Right lobe of liver (tissue), 6 donors: ENCODE measurements at regions not wholly inside any gene's neighbourhood (a gene's known extent, or its start where the extent isn't known, plus 50 kb on each side); places are given as distances from the start of the nearest gene placed in this dataset.

Experiments
- ATAC-seq, 4 donors: fragments of 200-7000 bp; cut with Tn5 transposase; one replicate each; pipeline ENCODE4 v1.9.1; 2020; ENCODE audit warnings: mild to moderate bottlenecking in 4 of 4, moderate library complexity in 4 of 4
- DNase-seq, 3 donors: peaks; one replicate each; pipeline ENCODE4 v3.0.0-alpha.2; 2020
- H3K27ac ChIP-seq, 3 donors: fragments of 200-600 bp; one replicate each; pipeline ENCODE4 v1.8.0; 2022
- H3K27me3 ChIP-seq, 2 donors: fragments of 200-600 bp; one replicate each; pipeline ENCODE4 v1.8.0; 2022
- H3K36me3 ChIP-seq, 4 donors: fragments of 200-600 bp; sonication (generic) in 1 of 4; one replicate each; pipeline versions ENCODE4 v1.5.1 to v1.8.0; 2017 to 2022; ENCODE audit warnings: control low read depth in 1 of 4
- H3K4me1 ChIP-seq, 4 donors: fragments of 200-600 bp; sonication (generic) in 1 of 4; one replicate each; pipeline versions ENCODE4 v1.5.1 to v1.8.0; 2017 to 2022; ENCODE audit warnings: control low read depth in 1 of 4
- H3K4me3 ChIP-seq, 3 donors: fragments of 200-600 bp; one replicate each; pipeline ENCODE4 v1.8.0; 2022
- H3K9me3 ChIP-seq, 4 donors: fragments of 200-600 bp; sonication (generic) in 1 of 4; one replicate each; pipeline versions ENCODE4 v1.5.1 to v1.8.0; 2017 to 2022; ENCODE audit warnings: control low read depth in 1 of 4
- CTCF ChIP-seq, 4 donors: fragments of 200-600 bp in 3 of 4; fragments of 450-650 bp in 1 of 4; IDR thresholded peaks; one replicate each; pipeline versions ENCODE4 v1.5.1 to v1.8.0; 2016 to 2022; ENCODE audit warnings: antibody characterized with exemption in 4 of 4, mild to moderate bottlenecking in 2 of 4
- POLR2A ChIP-seq: fragments of 450-650 bp; IDR thresholded peaks from one replicate; pipeline ENCODE4 v1.6.1; 2017; ENCODE audit warnings: antibody characterized with exemption, mild to moderate bottlenecking
- WGBS: methylation state at CpG from one replicate; pipeline ENCODE4 v1.1.6; 2018; ENCODE audit warnings: low coverage, low lambda C conversion rate; ENCODE audit not compliant: insufficient coverage; ENCODE audit errors: missing lambda C conversion rate; 5-methylcytosine and 5-hydroxymethylcytosine counted together
- intact Hi-C, 2 donors: fragments of 100-400 bp; cut with DNase I; formaldehyde crosslinking; loops; one replicate each; pipeline versions ENCODE4 v1.11.2 to v1.14.1; 2022
- donor health status: DM: no; HTN: yes; CAD: no.
- donor health status: DM: no; HTN: no; CAD: no.
- donor health status: DM: no; HTN: no; CAD: no.
- donor health status: DM: no; HTN: yes; CAD: no.
- donor health status: DM: no; HTN: yes; CAD: no.

DNA sequence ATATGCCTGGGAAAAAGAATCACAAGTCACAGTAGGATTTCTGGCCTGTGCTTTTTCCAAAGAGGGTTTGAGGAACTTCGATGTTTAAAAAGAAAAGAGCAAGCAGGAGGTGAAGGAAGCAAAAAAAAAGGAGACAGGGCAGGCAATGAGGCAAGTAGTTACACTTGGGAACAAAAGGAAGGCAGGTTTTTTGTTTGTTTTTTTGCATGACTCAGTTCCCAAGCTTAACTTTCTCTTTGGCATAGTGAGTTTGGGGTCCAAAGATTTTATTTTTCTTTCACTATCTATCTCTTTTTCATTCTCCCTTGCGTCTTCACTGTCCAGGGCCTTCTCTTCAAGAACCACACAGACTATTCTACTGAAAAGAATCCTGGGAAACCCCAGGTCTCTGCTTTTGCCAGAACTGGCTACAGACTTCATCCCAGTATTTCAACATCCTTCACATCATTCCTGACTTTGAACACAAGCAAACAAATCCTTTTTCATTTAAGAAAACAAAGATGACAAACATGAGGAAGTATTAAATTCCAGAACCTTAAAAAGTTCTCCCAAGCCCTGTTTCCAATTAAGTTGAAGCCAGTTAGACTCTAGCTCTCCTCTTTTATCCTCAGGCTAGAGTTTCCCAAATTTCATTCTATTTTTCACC is 210.7 kb upstream of the RND3 start:
- Histone ChIP-seq H3K27me3 (no peaks in the 10 kb centered on the region), H3K4me3 (no peak overlapping the region), H3K4me1 (no peaks in the 10 kb centered on the region), H3K36me3 (no peaks in the 10 kb centered on the region), H3K27ac (no peak overlapping the region), H3K9me3 (no peaks in the 10 kb centered on the region)
- ATAC-seq (peak; percentile 44 to 74 (median 56)), DNase-seq (no peak)
- WGBS: 58% methylated on average over 2 of the region's 2 CpGs
- TF ChIP-seq POLR2A (no peak), CTCF (IDR thresholded peaks at IDR 0.05) (no peak)
- intact Hi-C loops: no loop called here

DNA sequence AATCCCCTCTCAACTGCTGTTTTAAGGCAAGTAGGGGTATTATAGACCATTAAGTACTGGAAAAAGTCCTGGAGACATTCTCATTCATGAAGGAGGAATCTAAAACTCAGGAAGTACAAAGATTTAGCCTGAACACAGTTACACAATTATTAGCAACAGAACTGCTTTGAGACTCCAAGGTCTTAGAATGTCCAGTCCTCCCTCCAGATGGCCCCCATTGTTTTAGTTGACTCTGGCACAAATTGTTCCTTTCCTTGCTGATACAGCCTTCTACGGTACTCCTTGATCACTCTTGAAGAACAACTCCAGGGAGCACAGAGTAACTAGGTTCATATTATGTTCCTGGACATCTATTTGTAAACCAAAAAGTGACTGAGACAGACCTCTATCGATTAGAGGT is 210.1 kb upstream of the RND3 start:
- intact Hi-C loops: no loop called here
- Histone ChIP-seq H3K36me3 (no peaks in the 10 kb centered on the region), H3K9me3 (no peaks in the 10 kb centered on the region), H3K4me3 (no peak overlapping the region), H3K4me1 (no peaks in the 10 kb centered on the region), H3K27me3 (no peaks in the 10 kb centered on the region), H3K27ac (no peak overlapping the region)
- ATAC-seq (no peak), DNase-seq (no peak)
- no peak for TF ChIP-seq POLR2A
- no peak for TF ChIP-seq CTCF (IDR thresholded peaks at IDR 0.05)
- 70% methylated on average over 2 of the region's 2 CpGs for WGBS

GRCh38 chr2:150695451-150696135 is 208.1 kb upstream of the RND3 start:
- no peaks in the 10 kb centered on the region for H3K4me1 ChIP-seq
- intact Hi-C loops: no loop called here
- 50% methylated on average over 3 of the region's 3 CpGs for WGBS
- H3K36me3 ChIP-seq: no peaks in the 10 kb centered on the region
- ATAC-seq (no peak), DNase-seq (no peak)
- TF ChIP-seq POLR2A (no peak), CTCF (IDR thresholded peaks at IDR 0.05) (no peak)
- no peaks in the 10 kb centered on the region for H3K27me3 ChIP-seq
- H3K4me3 ChIP-seq: no peak overlapping the region
- H3K27ac ChIP-seq: no peak overlapping the region
- H3K9me3 ChIP-seq: no peaks in the 10 kb centered on the region

DNA sequence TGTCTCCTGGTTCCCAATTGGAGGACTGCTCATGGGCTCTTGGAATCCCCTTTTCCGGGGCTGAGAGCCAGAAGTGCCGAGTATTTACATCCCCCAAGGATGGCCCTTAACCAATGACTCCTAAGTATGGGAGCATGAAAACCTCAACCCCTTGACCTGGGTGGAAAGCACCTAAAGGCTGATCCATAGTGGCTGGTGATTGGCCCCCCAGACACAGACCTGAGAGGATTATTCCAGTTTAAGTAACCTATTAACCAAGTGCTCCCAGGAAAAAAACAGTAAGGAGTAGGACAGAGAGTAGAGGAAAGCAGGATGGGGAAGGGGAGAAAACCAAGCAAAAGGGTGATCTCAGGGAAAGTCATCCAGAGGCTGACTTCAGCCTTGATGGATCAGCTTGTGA is 206.1 kb upstream of the RND3 start:
- 80% methylated on average over 2 of the region's 2 CpGs for WGBS
- intact Hi-C loops: no loop called here
- no peaks in the 10 kb centered on the region for H3K27me3 ChIP-seq
- H3K4me3 ChIP-seq: no peak overlapping the region
- DNase-seq (no peak), ATAC-seq (no peak)
- no peak for TF ChIP-seq CTCF (IDR thresholded peaks at IDR 0.05)
- TF ChIP-seq POLR2A: no peak
- H3K4me1 ChIP-seq: no peaks in the 10 kb centered on the region
- H3K9me3 ChIP-seq: no peaks in the 10 kb centered on the region
- H3K27ac ChIP-seq: no peak overlapping the region
- H3K36me3 ChIP-seq: no peaks in the 10 kb centered on the region
